ENCODE measurements at regions not wholly inside any gene's neighbourhood (a gene's known extent, or its start where the extent isn't known, plus 50 kb on each side); places are given as distances from the start of the nearest gene placed in this dataset.

DNA sequence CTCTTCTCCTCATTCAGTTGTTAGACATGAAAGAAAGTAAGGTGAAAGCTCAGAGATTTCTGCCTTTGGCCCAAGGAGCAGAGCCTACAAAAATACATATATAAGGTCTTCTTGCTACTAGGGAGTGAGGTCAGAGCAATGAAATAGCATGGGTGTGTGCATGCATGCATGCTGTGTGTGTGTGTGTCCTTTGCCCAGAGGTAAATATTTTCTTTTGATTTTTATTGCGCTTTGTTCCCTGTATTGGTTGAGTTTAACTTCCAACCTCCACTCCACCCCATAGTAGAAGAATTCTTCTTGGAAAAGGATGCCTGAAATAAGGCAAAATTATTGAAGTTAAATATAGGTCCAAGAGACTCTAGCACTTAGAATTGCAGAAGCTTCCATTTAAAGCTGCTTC, 248.0 kb upstream of the PTGER4 start:
- Histone ChIP-seq H3K79me2 (ENCODE audit: low read length) (no peaks in the 10 kb centered on the region), H3K9ac (ENCODE audit: low read length) (no peak overlapping the region), H3K9me2 (replicated peaks; ENCODE audit: insufficient read depth, low read length) (no peaks in the 10 kb centered on the region), H3K9me3 (replicated peaks; ENCODE audit: insufficient read depth, low read length) (no peaks in the 10 kb centered on the region), H3K4me2 (ENCODE audit: low read depth, low read length) (no peak overlapping the region), H4K20me1 (ENCODE audit: insufficient read depth, low read length) (no peaks in the 10 kb centered on the region), H3K27ac (ENCODE audit: low read length) (no peak overlapping the region), H3F3A (ENCODE audit: insufficient read depth, low read length) (no peaks in the 10 kb centered on the region), H3K27me3 (replicated peaks; ENCODE audit: insufficient read depth, low read length) (no peaks in the 10 kb centered on the region), H3K4me1 (ENCODE audit: low read length) (no peaks in the 10 kb centered on the region), H2AFZ (ENCODE audit: low read length) (no peak overlapping the region), H3K36me3 (replicated peaks; ENCODE audit: insufficient read depth, low read length) (no peaks in the 10 kb centered on the region), H3K4me3 (ENCODE audit: low read length) (no peak overlapping the region)
- no peak for DNase-seq
- TF ChIP-seq EZH2phosphoT487 (IDR thresholded peaks at IDR 0.05; ENCODE audit: low read length) (no peak), EZH2 (optimal IDR thresholded peaks at IDR 0.05; ENCODE audit: low read depth, low read length) (no peak)
- TF ChIP-seq, protein P1, sequence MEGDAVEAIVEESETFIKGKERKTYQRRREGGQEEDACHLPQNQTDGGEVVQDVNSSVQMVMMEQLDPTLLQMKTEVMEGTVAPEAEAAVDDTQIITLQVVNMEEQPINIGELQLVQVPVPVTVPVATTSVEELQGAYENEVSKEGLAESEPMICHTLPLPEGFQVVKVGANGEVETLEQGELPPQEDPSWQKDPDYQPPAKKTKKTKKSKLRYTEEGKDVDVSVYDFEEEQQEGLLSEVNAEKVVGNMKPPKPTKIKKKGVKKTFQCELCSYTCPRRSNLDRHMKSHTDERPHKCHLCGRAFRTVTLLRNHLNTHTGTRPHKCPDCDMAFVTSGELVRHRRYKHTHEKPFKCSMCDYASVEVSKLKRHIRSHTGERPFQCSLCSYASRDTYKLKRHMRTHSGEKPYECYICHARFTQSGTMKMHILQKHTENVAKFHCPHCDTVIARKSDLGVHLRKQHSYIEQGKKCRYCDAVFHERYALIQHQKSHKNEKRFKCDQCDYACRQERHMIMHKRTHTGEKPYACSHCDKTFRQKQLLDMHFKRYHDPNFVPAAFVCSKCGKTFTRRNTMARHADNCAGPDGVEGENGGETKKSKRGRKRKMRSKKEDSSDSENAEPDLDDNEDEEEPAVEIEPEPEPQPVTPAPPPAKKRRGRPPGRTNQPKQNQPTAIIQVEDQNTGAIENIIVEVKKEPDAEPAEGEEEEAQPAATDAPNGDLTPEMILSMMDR (IDR thresholded peaks at IDR 0.05; ENCODE audit: low read length): no peak

DNA sequence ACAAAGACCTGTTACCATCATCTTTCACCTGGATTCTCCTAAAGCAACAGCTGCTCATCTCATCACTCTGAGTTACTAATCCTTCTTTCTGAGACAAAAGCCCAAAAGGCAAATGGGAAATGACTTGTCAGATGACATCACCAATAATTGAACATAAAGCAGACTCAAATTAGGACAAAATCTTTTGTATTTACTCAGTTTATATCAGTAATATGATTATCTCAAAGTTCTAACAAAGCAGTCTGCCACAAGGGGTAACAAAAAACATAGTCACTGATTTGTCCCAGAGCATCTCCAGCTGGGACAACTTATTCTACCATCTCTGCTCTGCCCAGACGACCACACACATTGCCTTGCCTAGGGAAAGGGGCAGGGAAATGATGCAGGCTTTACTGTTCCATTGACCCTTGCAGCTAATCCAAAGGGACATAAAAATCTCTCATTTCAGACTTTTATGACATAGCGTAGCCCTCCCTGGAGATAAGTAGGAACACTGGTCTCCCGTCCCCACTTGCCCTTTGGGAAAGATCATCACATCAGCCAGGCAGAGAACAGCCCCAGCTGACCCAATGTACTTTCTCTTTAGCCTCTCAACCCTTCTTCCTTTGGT, 249.5 kb upstream of the PTGER4 start:
- Histone ChIP-seq H3K4me3 (ENCODE audit: low read length) (no peak overlapping the region), H3K4me2 (ENCODE audit: low read depth, low read length) (no peak overlapping the region)

DNA sequence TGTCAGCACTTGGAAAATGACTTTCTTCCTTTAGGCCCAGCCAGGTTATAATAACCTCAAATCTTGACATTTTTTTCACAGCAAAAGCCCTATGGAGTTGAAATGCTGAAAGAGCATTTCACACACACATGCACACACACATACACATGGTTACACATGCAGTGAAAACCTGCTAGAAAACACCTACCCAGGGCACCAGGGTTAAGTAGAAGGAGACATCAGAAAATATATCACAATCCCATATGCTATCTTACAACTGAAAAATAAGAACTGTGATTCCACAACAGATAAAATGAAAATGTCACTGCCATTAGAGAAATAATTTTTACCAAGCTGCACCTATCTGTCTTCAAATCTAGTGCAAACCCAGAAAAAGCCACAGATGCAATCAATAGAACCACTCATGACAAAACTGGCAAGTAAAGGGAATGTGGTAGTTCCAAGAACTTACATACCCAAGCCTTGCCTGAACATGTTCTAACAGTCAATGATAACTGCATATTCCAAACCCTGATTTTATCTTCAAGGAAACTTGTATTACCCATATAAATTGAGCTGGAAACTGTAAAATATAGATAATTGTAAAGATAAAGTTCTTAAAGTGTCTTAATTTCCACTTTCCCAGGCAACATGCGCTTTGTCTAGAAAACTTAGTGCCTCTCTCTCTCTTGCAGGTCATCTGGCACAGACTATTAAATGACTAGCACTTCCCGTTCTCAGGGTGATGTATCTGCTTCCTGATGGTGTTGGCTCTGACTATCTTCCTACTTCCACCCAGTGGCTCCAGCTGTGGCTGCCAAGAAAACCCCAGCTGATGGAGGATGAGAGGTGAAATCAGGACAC, 250.2 kb upstream of the PTGER4 start:
- H3K79me2 ChIP-seq (ENCODE audit: low read length): no peaks in the 10 kb centered on the region
- no peak overlapping the region for H3K9ac ChIP-seq (ENCODE audit: low read length)
- no peak overlapping the region for H3K4me3 ChIP-seq (ENCODE audit: low read length)
- H3K9me2 ChIP-seq (replicated peaks; ENCODE audit: insufficient read depth, low read length): no peaks in the 10 kb centered on the region
- DNase-seq: no peak
- no peaks in the 10 kb centered on the region for H3K36me3 ChIP-seq (replicated peaks; ENCODE audit: insufficient read depth, low read length)
- no peaks in the 10 kb centered on the region for H3F3A ChIP-seq (ENCODE audit: insufficient read depth, low read length)
- no peaks in the 10 kb centered on the region for H4K20me1 ChIP-seq (ENCODE audit: insufficient read depth, low read length)
- no peak overlapping the region for H2AFZ ChIP-seq (ENCODE audit: low read length)
- no peak overlapping the region for H3K4me2 ChIP-seq (ENCODE audit: low read depth, low read length)
- H3K27ac ChIP-seq (ENCODE audit: low read length): no peak overlapping the region
- TF ChIP-seq, protein P1 (IDR thresholded peaks at IDR 0.05; ENCODE audit: low read length): no peak
- TF ChIP-seq EZH2phosphoT487 (IDR thresholded peaks at IDR 0.05; ENCODE audit: low read length): no peak
- H3K4me1 ChIP-seq (ENCODE audit: low read length): no peaks in the 10 kb centered on the region
- H3K9me3 ChIP-seq (replicated peaks; ENCODE audit: insufficient read depth, low read length): no peaks in the 10 kb centered on the region
- H3K27me3 ChIP-seq (replicated peaks; ENCODE audit: insufficient read depth, low read length): no peaks in the 10 kb centered on the region

More for the DNA sequence above, 249.5 kb upstream of the PTGER4 start:
- Histone ChIP-seq H3K27ac (ENCODE audit: low read length) (no peak overlapping the region), H3K4me1 (ENCODE audit: low read length) (no peaks in the 10 kb centered on the region), H3K27me3 (replicated peaks; ENCODE audit: insufficient read depth, low read length) (no peaks in the 10 kb centered on the region), H3K9me3 (replicated peaks; ENCODE audit: insufficient read depth, low read length) (no peaks in the 10 kb centered on the region), H3K36me3 (replicated peaks; ENCODE audit: insufficient read depth, low read length) (no peaks in the 10 kb centered on the region), H3F3A (ENCODE audit: insufficient read depth, low read length) (no peaks in the 10 kb centered on the region), H3K79me2 (ENCODE audit: low read length) (no peaks in the 10 kb centered on the region), H4K20me1 (ENCODE audit: insufficient read depth, low read length) (no peaks in the 10 kb centered on the region), H3K9ac (ENCODE audit: low read length) (no peak overlapping the region), H2AFZ (ENCODE audit: low read length) (no peak overlapping the region), H3K9me2 (replicated peaks; ENCODE audit: insufficient read depth, low read length) (no peaks in the 10 kb centered on the region)
- no peak for DNase-seq
- TF ChIP-seq EZH2phosphoT487 (IDR thresholded peaks at IDR 0.05; ENCODE audit: low read length): no peak
- no peak for TF ChIP-seq EZH2 (optimal IDR thresholded peaks at IDR 0.05; ENCODE audit: low read depth, low read length)
- TF ChIP-seq, protein P1 (IDR thresholded peaks at IDR 0.05; ENCODE audit: low read length): no peak

Data from MM.1S (cell line).